K562 (cell line): ENCODE measurements at regions not wholly inside any gene's neighbourhood (a gene's known extent, or its start where the extent isn't known, plus 50 kb on each side); places are given as distances from the start of the nearest gene placed in this dataset.

Source experiments
- ATAC-seq: fragments of 200-7000 bp; cut with Tn5 transposase; 3 replicates; pipeline ENCODE4 v1.9.1; 2020; ENCODE audit warnings: moderate library complexity
- BruUV-seq: library from RNA; stranded (reverse); fragments of 400-500 nt; replicated peaks from 2 replicates; lab custom pipeline; 2021; lab: Mats Ljungman, UMichigan
- CTCF ChIA-PET: fragments of 300-600 bp; formaldehyde crosslinking; extraction: SDS; loops from one replicate; lab custom pipeline; 2021; ENCODE audit warnings: low intra/inter-chr PET ratio; lab: Yijun Ruan, JAX
- POLR2A ChIA-PET: fragments of 300-600, 350-650 bp; sonication (Branson Sonifier 250); formaldehyde crosslinking; extraction: SDS; loops from one replicate; lab custom pipeline; 2021; ENCODE audit warnings: antibody characterized with exemption, inconsistent platforms; lab: Yijun Ruan, JAX
- DNase-seq, 4 experiments: peaks; one replicate each; pipeline versions ENCODE4 v3.0.0 to v3.0.0-alpha.2; 2011 to 2018; ENCODE audit warnings: low spot score in 3 of 4, mixed read lengths in 3 of 4; ENCODE audit errors: extremely low read depth in 1 of 4
- FAIRE-seq: peaks from 2 replicates; lab custom pipeline; 2011; peaks lifted over from hg19 to GRCh38; lab: Jason Lieb, UNC
- H2AFZ ChIP-seq: 2 replicates; pipeline ENCODE4 v1.6.0; 2011; ENCODE audit warnings: low read depth, low read length, control low read depth, inconsistent platforms
- H3K27ac ChIP-seq: fragments of 200-600 bp; 3 replicates; pipeline ENCODE4 v1.8.0; 2011; ENCODE audit warnings: low read depth, mild to moderate bottlenecking, control low read depth, inconsistent platforms, low read length, moderate library complexity, mixed read lengths; ENCODE audit errors: extremely low read depth
- H3K27me3 ChIP-seq, 2 experiments: fragments of 300-600 bp in 1 of 2; 2 replicates in 1 of 2; 3 replicates in 1 of 2; pipeline versions ENCODE4 v1.6.0 to v1.8.0; 2011; ENCODE audit warnings: inconsistent platforms in 2 of 2, low read length in 2 of 2, mild to moderate bottlenecking in 1 of 2, mixed read lengths in 1 of 2, moderate library complexity in 1 of 2; ENCODE audit not compliant: control insufficient read depth in 2 of 2, insufficient read depth in 2 of 2
- H3K36me3 ChIP-seq: fragments of 300-600 bp; 3 replicates; pipeline ENCODE4 v1.8.0; 2011; ENCODE audit warnings: mild to moderate bottlenecking, low read length, inconsistent platforms; ENCODE audit not compliant: control insufficient read depth, insufficient read depth
- H3K4me1 ChIP-seq, 2 experiments: fragments of 200-600 bp in 1 of 2; replicated peaks in 1 of 2; 2 replicates in 1 of 2; 3 replicates in 1 of 2; pipeline versions ENCODE4 v1.5.1 to v1.8.0; 2011; ENCODE audit warnings: inconsistent platforms in 2 of 2, low read length in 2 of 2, mild to moderate bottlenecking in 1 of 2, mixed read lengths in 1 of 2, moderate library complexity in 1 of 2; ENCODE audit not compliant: control insufficient read depth in 2 of 2, insufficient read depth in 2 of 2
- H3K4me2 ChIP-seq: 2 replicates; pipeline ENCODE4 v1.6.1; 2011; ENCODE audit warnings: low read length, control low read depth, inconsistent platforms, mixed read lengths; ENCODE audit not compliant: insufficient read depth
- H3K4me3 ChIP-seq: fragments of 200-600 bp; sonication (generic), shearing (Covaris generic); 2 replicates; pipeline ENCODE4 v1.5.1; 2016; ENCODE audit warnings: control low read depth, inconsistent platforms
- H3K79me2 ChIP-seq: fragments of 200-600 bp; 3 replicates; pipeline ENCODE4 v1.8.0; 2011; ENCODE audit warnings: low read length, inconsistent platforms; ENCODE audit not compliant: control insufficient read depth, insufficient read depth
- H3K9ac ChIP-seq, 2 experiments: 2 replicates each; pipeline versions ENCODE4 v1.6.0 to v1.6.1; 2011; ENCODE audit warnings: low read depth in 2 of 2, low read length in 2 of 2, control low read depth in 1 of 2, inconsistent platforms in 1 of 2, mild to moderate bottlenecking in 1 of 2, mixed read lengths in 1 of 2; ENCODE audit not compliant: insufficient read depth in 1 of 2
- H3K9me1 ChIP-seq: one replicate; pipeline ENCODE4 v1.6.0; 2011; ENCODE audit warnings: inconsistent platforms, mild to moderate bottlenecking, low read length, moderate library complexity; ENCODE audit not compliant: control insufficient read depth, insufficient read depth
- H3K9me3 ChIP-seq: replicated peaks from 2 replicates; pipeline ENCODE4 v1.5.1; 2011; ENCODE audit warnings: low read depth, low read length, inconsistent platforms; ENCODE audit not compliant: control insufficient read depth, insufficient read depth
- H4K20me1 ChIP-seq: replicated peaks from 2 replicates; pipeline ENCODE4 v1.6.1; 2011; ENCODE audit warnings: low read length, inconsistent platforms, mixed read lengths; ENCODE audit not compliant: control insufficient read depth, insufficient read depth
- ATF7 ChIP-seq: fragments of 450-650 bp; IDR thresholded peaks from 2 replicates; pipeline ENCODE4 v1.7.1; 2014; ENCODE audit warnings: mild to moderate bottlenecking, moderate library complexity
- CBFB ChIP-seq: sonication (generic); formaldehyde crosslinking; IDR thresholded peaks from 2 replicates; pipeline ENCODE4 v1.4.0; 2020; ENCODE audit warnings: mild to moderate bottlenecking, missing genetic modification reagents
- ETV6 ChIP-seq, 3 experiments: fragments of 150-350 bp in 1 of 3; sonication (generic) in 1 of 3; formaldehyde crosslinking in 1 of 3; IDR thresholded peaks; 2 replicates each; pipeline versions ENCODE4 v1.6.1 to v1.8.0; 2014 to 2022; ENCODE audit warnings: borderline replicate concordance in 2 of 3, low read depth in 2 of 3, antibody characterized with exemption in 1 of 3, low read length in 1 of 3, mild to moderate bottlenecking in 1 of 3, missing genetic modification reagents in 1 of 3
- HNRNPLL ChIP-seq: fragments of 200-400 bp; formaldehyde crosslinking; IDR thresholded peaks from 2 replicates; pipeline ENCODE4 v1.6.1; 2017; ENCODE audit warnings: low read length, low read depth, mild to moderate bottlenecking; ENCODE audit not compliant: poor library complexity, severe bottlenecking
- KAT2B ChIP-seq: IDR thresholded peaks from one replicate; pipeline ENCODE4 v1.6.1; 2012; ENCODE audit warnings: low read depth, mild to moderate bottlenecking, control low read depth, inconsistent platforms, low read length, moderate library complexity
- MLX ChIP-seq, 2 experiments: fragments of 450-650 bp in 1 of 2; sonication (generic) in 1 of 2; formaldehyde crosslinking; conservative IDR thresholded peaks; 2 replicates each; pipeline versions ENCODE4 v1.4.0 to v1.8.1; 2020 to 2022; ENCODE audit warnings: mild to moderate bottlenecking in 1 of 2, missing genetic modification reagents in 1 of 2
- NEUROD1 ChIP-seq: fragments of 150-350 bp; IDR thresholded peaks from 2 replicates; pipeline ENCODE4 v1.6.1; 2014; ENCODE audit warnings: borderline replicate concordance, low read length, low read depth; ENCODE audit not compliant: partially characterized antibody
- NFXL1 ChIP-seq: fragments of 450-650 bp; formaldehyde crosslinking; IDR thresholded peaks from 2 replicates; pipeline ENCODE4 v1.4.0; 2021; ENCODE audit warnings: mild to moderate bottlenecking
- RAD51 ChIP-seq: fragments of 450-650 bp; IDR thresholded peaks from 2 replicates; pipeline ENCODE4 v1.7.1; 2016; ENCODE audit warnings: low read depth, mild to moderate bottlenecking, borderline replicate concordance
- RBFOX2 ChIP-seq: fragments of 200-400 bp; formaldehyde crosslinking; IDR thresholded peaks from 2 replicates; pipeline ENCODE4 v1.6.1; 2017; ENCODE audit warnings: low read depth, mild to moderate bottlenecking, low read length, moderate library complexity
- RNF2 ChIP-seq: sonication (generic); IDR thresholded peaks from 2 replicates; pipeline ENCODE4 v1.6.1; 2016
- SFPQ ChIP-seq: fragments of 200-400 bp; formaldehyde crosslinking; IDR thresholded peaks from 2 replicates; pipeline ENCODE4 v1.6.1; 2017; ENCODE audit warnings: mild to moderate bottlenecking, low read depth, low read length, moderate library complexity
- SMARCB1 ChIP-seq: IDR thresholded peaks from 2 replicates; pipeline ENCODE4 v1.6.1; 2011; ENCODE audit warnings: improper control_type of control experiment, low read depth; ENCODE audit not compliant: insufficient read length
- TFE3 ChIP-seq: fragments of 450-650 bp; formaldehyde crosslinking; IDR thresholded peaks from 2 replicates; pipeline ENCODE4 v1.4.0; 2020; ENCODE audit warnings: mild to moderate bottlenecking, mixed read lengths
- ZEB2 ChIP-seq: fragments of 450-650 bp; IDR thresholded peaks from 2 replicates; pipeline ENCODE4 v1.6.1; 2016
- ZNF175 ChIP-seq: fragments of 200-800 bp; sonication (Bioruptor generic); IDR thresholded peaks from 2 replicates; pipeline ENCODE4 v1.6.1; 2016; ENCODE audit warnings: low read depth, mild to moderate bottlenecking, missing genetic modification characterization, missing compliant biosample characterization
- ZZZ3 ChIP-seq: fragments of 450-650 bp; IDR thresholded peaks from 2 replicates; pipeline ENCODE4 v1.6.1; 2016; ENCODE audit warnings: antibody characterized with exemption, mild to moderate bottlenecking, moderate library complexity
- WGBS: fragments of 100-300 bp; shearing (Covaris generic); methylation state at CpG from one replicate; pipeline ENCODE4 v1.1.6; 2016; ENCODE audit warnings: low coverage, mixed read lengths; ENCODE audit not compliant: insufficient coverage; ENCODE audit errors: missing lambda C conversion rate; 5-methylcytosine and 5-hydroxymethylcytosine counted together
- in situ Hi-C: fragments of 300-500 bp; cut with MboI; formaldehyde crosslinking; loops from 4 replicates; pipeline ENCODE4 v1.15.0; 2018; ENCODE audit warnings: inconsistent platforms, mixed read lengths
- intact Hi-C: fragments of 100-400 bp; cut with micrococcal nuclease; formaldehyde crosslinking; loops from 2 replicates; pipeline ENCODE4 v1.14.2; 2022

- TF ChIP-seq ETV6 (IDR thresholded peaks at IDR 0.05; ENCODE audit: borderline replicate concordance in 1 of 2, low read depth in 2 of 2, low read length in 1 of 2), result no peak
- no peak for TF ChIP-seq ETV6 (CRISPR knock-in tag; IDR thresholded peaks at IDR 0.05; ENCODE audit: borderline replicate concordance)
- TF ChIP-seq RBFOX2, result no peak
- TF ChIP-seq KAT2B, result no peak
- TF ChIP-seq CBFB (CRISPR knock-in tag), result no peak
- TF ChIP-seq, all 486 proteins: peak for 0
These were observed 99.4 kb downstream of the RBFOX3 start (continued) for GRCh38 chr17:79511471-79511870.

- POLR2A ChIA-PET, result no interaction called here
These were observed 100.8 kb downstream of the RBFOX3 start for GRCh38 chr17:79510071-79510470.

More at GRCh38 chr17:79510071-79510470, 100.8 kb downstream of the RBFOX3 start:
- in situ Hi-C loops (no loop called here), intact Hi-C loops (no loop called here)
- H3K9me3 ChIP-seq, result no peaks in the 10 kb centered on the region
- CTCF ChIA-PET, result no interaction called here
- no peaks in the 10 kb centered on the region for H3K36me3 ChIP-seq
- no peak overlapping the region for H3K4me2 ChIP-seq
- FAIRE-seq (no peak), ATAC-seq (no peak), DNase-seq (no peak)
- H3K27ac ChIP-seq, result no peak overlapping the region
- H4K20me1 ChIP-seq, result 0 out of 2 replicates have a peak, but pooled peaks cover 5% of the 10 kb centered on the region
- BruUV-seq, result no TSS peak
- H3K79me2 ChIP-seq, result no peaks in the 10 kb centered on the region
- H3K4me3 ChIP-seq, result no peak overlapping the region
- 1% methylated on average over 18 of the region's 18 CpGs for WGBS
- peaks cover 11 to 83% of the 10 kb centered on the region in 2 experiments; a peak in 4 of 5 replicates for H3K27me3 ChIP-seq
- H3K4me1 ChIP-seq, result no peaks in the 10 kb centered on the region; a peak in 2 of 5 replicates
- TF ChIP-seq ZEB2 (no peak), ZNF175 (CRISPR knock-in tag) (no peak), RNF2 (no peak), NFXL1 (CRISPR knock-in tag) (no peak), SFPQ (no peak), TFE3 (no peak), SMARCB1 (no peak), HNRNPLL (no peak), ZZZ3 (no peak), MLX (CRISPR knock-in tag; conservative IDR thresholded peaks at IDR 0.05) (no peak), ATF7 (no peak), NEUROD1 (no peak), RAD51 (no peak)
- H2AFZ ChIP-seq, result no peak overlapping the region
- no peaks in the 10 kb centered on the region for H3K9me1 ChIP-seq
- no peak overlapping the region for H3K9ac ChIP-seq
